OCI-LY1 (cell line): ENCODE measurements at regions not wholly inside any gene's neighbourhood (a gene's known extent, or its start where the extent isn't known, plus 50 kb on each side); places are given as distances from the start of the nearest gene placed in this dataset.

Source experiments
- H2AFZ ChIP-seq: fragments of 200-600 bp; sonication (generic), shearing (Covaris generic); 2 replicates; pipeline ENCODE4 v1.6.0; 2014; ENCODE audit warnings: antibody characterized with exemption, mild to moderate bottlenecking, low read length
- H3F3A ChIP-seq: fragments of 200-600 bp; sonication (generic), shearing (Covaris generic); 2 replicates; pipeline ENCODE4 v1.6.0; 2014; ENCODE audit warnings: mild to moderate bottlenecking, antibody characterized with exemption, low read length, moderate library complexity; ENCODE audit not compliant: insufficient read depth
- H3K27ac ChIP-seq: fragments of 200-600 bp; sonication (generic); 2 replicates; pipeline ENCODE4 v1.5.1; 2014; ENCODE audit warnings: low read length, mixed run types, mild to moderate bottlenecking, low read depth; ENCODE audit not compliant: poor library complexity, severe bottlenecking
- H3K27me3 ChIP-seq: fragments of 200-600 bp; sonication (generic); 2 replicates; pipeline ENCODE4 v1.6.0; 2014; ENCODE audit warnings: antibody characterized with exemption, mild to moderate bottlenecking, low read length, moderate library complexity; ENCODE audit not compliant: insufficient read depth
- H3K36me3 ChIP-seq: fragments of 200-600 bp; sonication (generic); 2 replicates; pipeline ENCODE4 v1.6.1; 2014; ENCODE audit warnings: mild to moderate bottlenecking, antibody characterized with exemption, low read length, moderate library complexity, mixed read lengths; ENCODE audit not compliant: insufficient read depth
- H3K4me1 ChIP-seq: fragments of 200-600 bp; sonication (generic); 2 replicates; pipeline ENCODE4 v1.5.1; 2014; ENCODE audit warnings: mild to moderate bottlenecking, low read length, moderate library complexity; ENCODE audit not compliant: insufficient read depth, severe bottlenecking
- H3K4me2 ChIP-seq: fragments of 200-600 bp; sonication (generic), shearing (Covaris generic); 2 replicates; pipeline ENCODE4 v1.6.1; 2014; ENCODE audit warnings: low read length
- H3K4me3 ChIP-seq: fragments of 200-600 bp; sonication (generic); 2 replicates; pipeline ENCODE4 v1.5.1; 2014; ENCODE audit warnings: low read length, low read depth, mild to moderate bottlenecking, mixed read lengths; ENCODE audit not compliant: poor library complexity, severe bottlenecking
- H3K79me2 ChIP-seq: fragments of 200-600 bp; shearing (Covaris generic); 2 replicates; pipeline ENCODE4 v1.6.1; 2016; ENCODE audit warnings: mixed run types, low read length, mixed read lengths; ENCODE audit not compliant: insufficient read depth
- H3K9ac ChIP-seq: fragments of 200-600 bp; sonication (generic), shearing (Covaris generic); 2 replicates; pipeline ENCODE4 v1.6.1; 2014; ENCODE audit warnings: mild to moderate bottlenecking, low read length, mixed read lengths
- H3K9me2 ChIP-seq: fragments of 200-600 bp; sonication (generic), shearing (Covaris generic); 2 replicates; pipeline ENCODE4 v1.6.1; 2014; ENCODE audit warnings: low read depth, mild to moderate bottlenecking, low read length, mixed read lengths
- H3K9me3 ChIP-seq: fragments of 200-600 bp; shearing (Covaris generic); 2 replicates; pipeline ENCODE4 v1.6.1; 2014; ENCODE audit warnings: low read length, mixed read lengths
- H4K20me1 ChIP-seq: fragments of 200-600 bp; sonication (generic), shearing (Covaris generic); 2 replicates; pipeline ENCODE4 v1.6.0; 2016; ENCODE audit warnings: mild to moderate bottlenecking, low read length; ENCODE audit not compliant: insufficient read depth
- EZH2 ChIP-seq: fragments of 200-600 bp; sonication (generic), shearing (Covaris generic); IDR thresholded peaks from 2 replicates; pipeline ENCODE4 v1.8.0; 2017; ENCODE audit warnings: borderline replicate concordance, mixed run types, mild to moderate bottlenecking, antibody characterized with exemption, low read length, moderate library complexity, mixed read lengths
- TF ChIP-seq, protein P1 (sequence below): fragments of 200-600 bp; sonication (generic), shearing (Covaris generic); IDR thresholded peaks from 2 replicates; pipeline ENCODE4 v1.5.1; 2017; ENCODE audit warnings: mild to moderate bottlenecking, antibody characterized with exemption, low read length, moderate library complexity, mixed read lengths

DNA sequence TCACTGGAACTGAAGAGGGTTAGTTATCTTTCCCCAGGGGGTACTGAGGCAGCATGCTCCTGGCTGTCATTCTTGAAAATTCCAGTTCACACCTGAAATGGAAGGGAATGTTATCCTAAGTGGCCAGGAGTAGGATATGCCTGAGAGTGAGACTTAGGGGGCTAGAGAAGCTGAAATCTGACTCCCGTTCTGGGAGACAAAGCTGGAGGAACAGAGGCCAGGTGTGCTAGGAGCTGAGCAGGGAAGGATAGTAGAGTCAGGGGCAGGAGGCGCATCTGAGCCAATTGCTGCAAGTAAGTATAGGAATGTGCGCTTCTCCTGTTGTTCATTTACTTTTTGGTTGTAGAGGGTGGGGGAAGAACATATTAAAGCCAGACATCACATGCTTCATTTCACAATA, 58.1 kb upstream of the KIAA1217 start:
- no peak overlapping the region for H3K27ac ChIP-seq
- TF ChIP-seq EZH2 = no peak
- TF ChIP-seq, protein P1, sequence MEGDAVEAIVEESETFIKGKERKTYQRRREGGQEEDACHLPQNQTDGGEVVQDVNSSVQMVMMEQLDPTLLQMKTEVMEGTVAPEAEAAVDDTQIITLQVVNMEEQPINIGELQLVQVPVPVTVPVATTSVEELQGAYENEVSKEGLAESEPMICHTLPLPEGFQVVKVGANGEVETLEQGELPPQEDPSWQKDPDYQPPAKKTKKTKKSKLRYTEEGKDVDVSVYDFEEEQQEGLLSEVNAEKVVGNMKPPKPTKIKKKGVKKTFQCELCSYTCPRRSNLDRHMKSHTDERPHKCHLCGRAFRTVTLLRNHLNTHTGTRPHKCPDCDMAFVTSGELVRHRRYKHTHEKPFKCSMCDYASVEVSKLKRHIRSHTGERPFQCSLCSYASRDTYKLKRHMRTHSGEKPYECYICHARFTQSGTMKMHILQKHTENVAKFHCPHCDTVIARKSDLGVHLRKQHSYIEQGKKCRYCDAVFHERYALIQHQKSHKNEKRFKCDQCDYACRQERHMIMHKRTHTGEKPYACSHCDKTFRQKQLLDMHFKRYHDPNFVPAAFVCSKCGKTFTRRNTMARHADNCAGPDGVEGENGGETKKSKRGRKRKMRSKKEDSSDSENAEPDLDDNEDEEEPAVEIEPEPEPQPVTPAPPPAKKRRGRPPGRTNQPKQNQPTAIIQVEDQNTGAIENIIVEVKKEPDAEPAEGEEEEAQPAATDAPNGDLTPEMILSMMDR = no peak
- H3K9me2 ChIP-seq = no peaks in the 10 kb centered on the region
- no peaks in the 10 kb centered on the region for H3K27me3 ChIP-seq
- H3K4me3 ChIP-seq = no peak overlapping the region
- no peak overlapping the region for H3K9ac ChIP-seq
- H3K4me2 ChIP-seq = no peak overlapping the region
- no peaks in the 10 kb centered on the region for H3F3A ChIP-seq
- no peaks in the 10 kb centered on the region for H3K79me2 ChIP-seq
- H2AFZ ChIP-seq = no peak overlapping the region
- H3K9me3 ChIP-seq = no peaks in the 10 kb centered on the region
- H3K4me1 ChIP-seq = no peaks in the 10 kb centered on the region
- H4K20me1 ChIP-seq = no peaks in the 10 kb centered on the region
- no peaks in the 10 kb centered on the region for H3K36me3 ChIP-seq

DNA sequence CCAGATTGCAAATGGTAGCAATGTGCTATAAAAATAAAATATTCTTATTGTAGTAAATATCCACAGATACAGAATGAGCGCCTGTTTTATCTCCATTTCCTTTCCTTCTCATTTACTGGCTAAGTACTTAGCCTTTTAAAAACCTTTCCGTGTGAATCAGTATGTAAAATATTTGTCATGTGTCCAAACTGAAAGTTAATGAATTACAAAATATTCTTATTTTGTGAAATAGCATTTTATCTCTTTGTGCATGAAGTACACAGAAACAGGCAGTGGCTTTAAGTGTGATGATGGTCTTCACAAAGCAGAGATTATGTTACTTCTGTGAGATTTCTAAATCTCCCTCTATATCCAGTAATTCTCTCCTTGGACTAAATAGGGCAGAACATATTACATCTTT, 56.7 kb upstream of the KIAA1217 start:
- no peak overlapping the region for H3K27ac ChIP-seq
- no peak overlapping the region for H3K4me3 ChIP-seq
- H3K4me2 ChIP-seq = no peak overlapping the region
- no peaks in the 10 kb centered on the region for H3K4me1 ChIP-seq
- 0 out of 2 replicates have a peak, but pooled peaks cover 1% of the 10 kb centered on the region for H3K9me3 ChIP-seq
- no peaks in the 10 kb centered on the region for H4K20me1 ChIP-seq
- no peaks in the 10 kb centered on the region for H3K36me3 ChIP-seq
- H3K9me2 ChIP-seq = no peaks in the 10 kb centered on the region
- no peak for TF ChIP-seq EZH2
- TF ChIP-seq, protein P1 = no peak
- H3K27me3 ChIP-seq = no peaks in the 10 kb centered on the region
- H3K9ac ChIP-seq = no peak overlapping the region
- no peaks in the 10 kb centered on the region for H3K79me2 ChIP-seq
- H2AFZ ChIP-seq = no peak overlapping the region
- H3F3A ChIP-seq = no peaks in the 10 kb centered on the region

DNA sequence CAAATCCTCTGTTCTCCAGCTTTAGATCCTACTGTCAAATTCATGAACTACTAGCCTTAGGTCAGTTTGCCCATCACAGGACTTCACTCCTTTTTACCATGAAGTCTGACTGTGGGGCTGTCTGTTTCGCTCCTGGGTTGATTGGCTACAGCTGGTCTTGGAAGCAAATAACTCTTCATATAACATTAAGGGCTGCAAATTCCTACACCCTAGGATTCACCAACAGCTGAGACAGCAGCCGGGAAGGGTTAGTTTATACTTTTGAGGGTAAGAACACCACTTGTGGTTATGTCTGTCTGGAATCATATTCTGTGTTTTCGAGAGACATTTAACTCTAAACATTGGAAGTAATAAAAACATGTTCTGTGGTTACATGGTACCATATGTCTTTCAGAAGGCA, 55.9 kb upstream of the KIAA1217 start:
- Histone ChIP-seq H4K20me1 (no peaks in the 10 kb centered on the region), H3K27ac (no peak overlapping the region), H3K4me2 (no peak overlapping the region), H3K27me3 (no peaks in the 10 kb centered on the region), H3K36me3 (no peaks in the 10 kb centered on the region), H3F3A (no peaks in the 10 kb centered on the region), H3K9ac (no peak overlapping the region), H3K9me3 (0 out of 2 replicates have a peak, but pooled peaks cover 3% of the 10 kb centered on the region), H2AFZ (no peak overlapping the region), H3K9me2 (no peaks in the 10 kb centered on the region), H3K4me3 (no peak overlapping the region), H3K79me2 (no peaks in the 10 kb centered on the region), H3K4me1 (no peaks in the 10 kb centered on the region)
- TF ChIP-seq, protein P1 = no peak
- no peak for TF ChIP-seq EZH2
